Esophagus (tissue), 2 donors: ENCODE measurements at regions not wholly inside any gene's neighbourhood (a gene's known extent, or its start where the extent isn't known, plus 50 kb on each side); places are given as distances from the start of the nearest gene placed in this dataset.
"Not testable (repeated sequence)": the region's sequence is repeated elsewhere in the genome, so short reads cannot be mapped to it uniquely, and the experiment has no call there.

Experiments used
- H3K27ac ChIP-seq, 2 donors: one replicate each; pipeline ENCODE4 v1.5.1; 2013; ENCODE audit warnings: low read depth in 2 of 2, mild to moderate bottlenecking in 2 of 2, inconsistent platforms in 1 of 2, low read length in 1 of 2, moderate library complexity in 1 of 2
- H3K27me3 ChIP-seq, 2 donors: one replicate each; pipeline ENCODE4 v1.6.1; 2013; ENCODE audit warnings: low read length in 2 of 2, control low read depth in 1 of 2, mild to moderate bottlenecking in 1 of 2; ENCODE audit not compliant: insufficient read depth in 2 of 2, control insufficient read depth in 1 of 2
- H3K36me3 ChIP-seq, 2 donors: one replicate each; pipeline ENCODE4 v1.6.1; 2013; ENCODE audit warnings: low read length in 1 of 2; ENCODE audit not compliant: control insufficient read depth in 2 of 2, insufficient read depth in 2 of 2
- H3K4me1 ChIP-seq, 2 donors: one replicate each; pipeline ENCODE4 v1.6.1; 2013; ENCODE audit warnings: low read length in 1 of 2; ENCODE audit not compliant: control insufficient read depth in 2 of 2, insufficient read depth in 2 of 2
- H3K4me3 ChIP-seq, 2 donors: one replicate each; pipeline ENCODE4 v1.5.1; 2013; ENCODE audit warnings: low read length in 2 of 2, mild to moderate bottlenecking in 2 of 2, low read depth in 1 of 2, moderate library complexity in 1 of 2
- H3K9me3 ChIP-seq, 2 donors: one replicate each; pipeline ENCODE4 v1.6.1; 2013; ENCODE audit warnings: mild to moderate bottlenecking in 2 of 2, low read depth in 1 of 2, low read length in 1 of 2, moderate library complexity in 1 of 2; ENCODE audit not compliant: control insufficient read depth in 2 of 2, insufficient read depth in 1 of 2
- WGBS, 2 donors: extraction: QIAGEN DNeasy Blood & Tissue Kit; methylation state at CpG; one replicate each; pipeline ENCODE4 v1.1.7; 2013; 5-methylcytosine and 5-hydroxymethylcytosine counted together
- donor health status: healthy with polysubstance abuse.
- donor health status: Bipolar disorder and iron deficiency.

GRCh38 chr1:65541865-65542264 is 121.4 kb downstream of the LEPR start:
- no peak overlapping the region for H3K27ac ChIP-seq
- H3K4me3 ChIP-seq: no peak overlapping the region

GRCh38 chr1:65542592-65542991 is 122.1 kb downstream of the LEPR start:
- not testable (repeated sequence) for H3K27me3 ChIP-seq, H3K36me3 ChIP-seq, H3K4me3 ChIP-seq, H3K9me3 ChIP-seq, H3K27ac ChIP-seq, H3K4me1 ChIP-seq
- 89 to 97% methylated on average over 1 of the region's 1 CpG for WGBS, 2 donors

More at GRCh38 chr1:65541865-65542264, 121.4 kb downstream of the LEPR start:
- H3K4me1 ChIP-seq: no peaks in the 10 kb centered on the region
- no peaks in the 10 kb centered on the region for H3K27me3 ChIP-seq
- no peaks in the 10 kb centered on the region for H3K36me3 ChIP-seq
- H3K9me3 ChIP-seq: no peaks in the 10 kb centered on the region

GRCh38 chr1:65550306-65551010 is 130.0 kb downstream of the LEPR start:
- not testable (repeated sequence) for H3K36me3 ChIP-seq, H3K4me3 ChIP-seq, H3K27me3 ChIP-seq, H3K9me3 ChIP-seq, H3K27ac ChIP-seq, H3K4me1 ChIP-seq
- WGBS, 2 donors: 58 to 63% methylated on average over 24 to 25 of the region's 25 CpGs

GRCh38 chr1:65552484-65552883 is 132.0 kb downstream of the LEPR start:
- H3K4me3 ChIP-seq, H3K9me3 ChIP-seq, H3K36me3 ChIP-seq, H3K4me1 ChIP-seq, H3K27ac ChIP-seq, H3K27me3 ChIP-seq: not testable (repeated sequence)
- WGBS, 2 donors: 87 to 93% methylated on average over 2 of the region's 2 CpGs

GRCh38 chr1:65554086-65554764 is 133.8 kb downstream of the LEPR start:
- H3K9me3 ChIP-seq, H3K27me3 ChIP-seq, H3K4me3 ChIP-seq, H3K36me3 ChIP-seq, H3K27ac ChIP-seq, H3K4me1 ChIP-seq: not testable (repeated sequence)
- WGBS, 2 donors: 56 to 64% methylated on average over 6 of the region's 6 CpGs

- no peak overlapping the region for H3K4me3 ChIP-seq
- H3K27me3 ChIP-seq: no peaks in the 10 kb centered on the region
- 83% methylated on average over 8 of the region's 8 CpGs for WGBS, 2 donors
- H3K36me3 ChIP-seq: no peaks in the 10 kb centered on the region
- no peak overlapping the region for H3K27ac ChIP-seq
- no peaks in the 10 kb centered on the region for H3K9me3 ChIP-seq
- no peaks in the 10 kb centered on the region for H3K4me1 ChIP-seq
Measured at GRCh38 chr1:65554829-65555228, 134.4 kb downstream of the LEPR start.

GRCh38 chr1:65558215-65558614 is 137.7 kb downstream of the LEPR start:
- no peak overlapping the region for H3K27ac ChIP-seq
- H3K27me3 ChIP-seq: no peaks in the 10 kb centered on the region
- H3K9me3 ChIP-seq: no peaks in the 10 kb centered on the region
- no peaks in the 10 kb centered on the region for H3K4me1 ChIP-seq
- no peaks in the 10 kb centered on the region for H3K36me3 ChIP-seq
- no peak overlapping the region for H3K4me3 ChIP-seq

GRCh38 chr1:65564493-65564892 is 144.0 kb downstream of the LEPR start:
- WGBS, 2 donors: 86 to 96% methylated on average over 7 of the region's 7 CpGs
- H3K9me3 ChIP-seq: no peaks in the 10 kb centered on the region
- H3K4me1 ChIP-seq: no peaks in the 10 kb centered on the region
- H3K27me3 ChIP-seq: no peaks in the 10 kb centered on the region
- H3K4me3 ChIP-seq: no peak overlapping the region
- H3K36me3 ChIP-seq: no peaks in the 10 kb centered on the region
- H3K27ac ChIP-seq: no peak overlapping the region

GRCh38 chr1:65568285-65568684 is 147.8 kb downstream of the LEPR start:
- Histone ChIP-seq H3K36me3 (no peaks in the 10 kb centered on the region), H3K27me3 (no peaks in the 10 kb centered on the region), H3K9me3 (no peaks in the 10 kb centered on the region), H3K4me3 (no peak overlapping the region), H3K4me1 (no peaks in the 10 kb centered on the region), H3K27ac (no peak overlapping the region)
- WGBS, 2 donors: 75 to 82% methylated on average over 3 of the region's 3 CpGs
